GM12864 (cell line): ENCODE measurements at regions not wholly inside any gene's neighbourhood (a gene's known extent, or its start where the extent isn't known, plus 50 kb on each side); places are given as distances from the start of the nearest gene placed in this dataset.

Experiments
- DNase-seq: peaks from one replicate; pipeline ENCODE4 v3.0.0-alpha.2; 2011; ENCODE audit warnings: low read depth
- H3K4me3 ChIP-seq: 2 replicates; pipeline ENCODE4 v1.5.1; 2011; ENCODE audit warnings: mild to moderate bottlenecking, low read depth, low read length, control low read depth
- TF ChIP-seq, protein P1 (sequence below): IDR thresholded peaks from 2 replicates; pipeline ENCODE4 v1.5.1; 2011; ENCODE audit warnings: low read depth, mild to moderate bottlenecking, moderate library complexity, low read length, control low read depth, inconsistent platforms; ENCODE audit errors: missing control alignments

DNA sequence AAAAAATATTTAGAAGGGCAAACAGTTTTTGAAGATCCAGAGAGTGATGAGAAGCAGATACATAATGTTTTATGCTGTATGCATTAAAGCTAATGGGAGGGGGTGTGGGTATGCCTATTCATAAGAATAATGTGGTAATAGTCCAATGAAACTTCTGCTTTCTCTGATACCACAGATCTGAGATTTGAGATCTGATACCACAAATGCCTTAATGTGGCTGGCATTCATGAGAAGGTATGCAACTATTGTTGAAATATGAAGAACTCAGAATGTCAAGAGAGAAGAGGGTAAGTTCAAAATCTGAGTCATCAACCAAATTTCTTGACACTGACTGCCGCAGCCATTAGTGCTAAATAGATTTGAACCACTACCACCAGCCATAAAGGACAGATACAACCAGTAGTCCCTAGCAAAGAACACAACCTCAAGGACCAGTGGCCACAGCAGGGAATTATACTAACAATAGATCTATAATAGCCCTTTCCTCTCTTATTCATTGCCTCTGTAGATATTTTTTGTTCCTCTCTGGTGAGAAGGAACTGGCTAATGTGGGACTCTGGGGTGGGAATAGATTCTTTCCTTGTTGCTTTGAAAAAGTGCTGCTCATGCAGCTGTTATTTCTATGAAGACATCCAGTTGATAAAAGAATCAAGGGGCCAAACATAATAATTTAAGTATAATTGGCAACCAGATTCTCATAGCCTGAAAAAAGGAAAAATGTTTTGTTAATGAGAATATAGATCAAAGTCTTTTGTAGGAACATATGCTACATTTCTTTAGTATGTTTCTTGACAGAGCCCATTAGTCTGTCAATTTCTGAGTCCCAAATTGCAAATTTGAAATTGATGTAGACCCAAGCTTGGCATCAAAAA is 256.5 kb upstream of the ZNF608 start:
- TF ChIP-seq, protein P1, sequence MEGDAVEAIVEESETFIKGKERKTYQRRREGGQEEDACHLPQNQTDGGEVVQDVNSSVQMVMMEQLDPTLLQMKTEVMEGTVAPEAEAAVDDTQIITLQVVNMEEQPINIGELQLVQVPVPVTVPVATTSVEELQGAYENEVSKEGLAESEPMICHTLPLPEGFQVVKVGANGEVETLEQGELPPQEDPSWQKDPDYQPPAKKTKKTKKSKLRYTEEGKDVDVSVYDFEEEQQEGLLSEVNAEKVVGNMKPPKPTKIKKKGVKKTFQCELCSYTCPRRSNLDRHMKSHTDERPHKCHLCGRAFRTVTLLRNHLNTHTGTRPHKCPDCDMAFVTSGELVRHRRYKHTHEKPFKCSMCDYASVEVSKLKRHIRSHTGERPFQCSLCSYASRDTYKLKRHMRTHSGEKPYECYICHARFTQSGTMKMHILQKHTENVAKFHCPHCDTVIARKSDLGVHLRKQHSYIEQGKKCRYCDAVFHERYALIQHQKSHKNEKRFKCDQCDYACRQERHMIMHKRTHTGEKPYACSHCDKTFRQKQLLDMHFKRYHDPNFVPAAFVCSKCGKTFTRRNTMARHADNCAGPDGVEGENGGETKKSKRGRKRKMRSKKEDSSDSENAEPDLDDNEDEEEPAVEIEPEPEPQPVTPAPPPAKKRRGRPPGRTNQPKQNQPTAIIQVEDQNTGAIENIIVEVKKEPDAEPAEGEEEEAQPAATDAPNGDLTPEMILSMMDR = no peak
- H3K4me3 ChIP-seq = no peak overlapping the region
- DNase-seq = no peak

DNA sequence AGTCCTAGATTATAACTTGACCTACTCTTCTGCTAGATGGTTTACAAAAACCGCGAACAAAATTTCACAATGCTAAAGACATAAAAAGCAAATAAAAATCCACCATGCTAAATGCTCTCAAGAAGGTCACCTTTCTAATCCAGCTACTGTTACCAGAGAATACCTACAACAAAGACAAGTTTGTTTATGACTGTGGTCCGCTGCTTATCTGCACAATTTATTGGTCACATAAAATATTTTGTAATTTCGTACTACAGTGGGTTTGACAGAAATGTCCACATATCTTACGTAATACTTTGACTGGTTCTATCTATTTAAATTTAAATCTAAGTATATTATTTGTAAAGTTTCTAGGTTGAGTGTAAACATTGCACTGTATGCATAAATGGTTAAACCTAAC is 257.6 kb upstream of the ZNF608 start:
- DNase-seq = no peak
- TF ChIP-seq, protein P1 = no peak
- no peak overlapping the region for H3K4me3 ChIP-seq

DNA sequence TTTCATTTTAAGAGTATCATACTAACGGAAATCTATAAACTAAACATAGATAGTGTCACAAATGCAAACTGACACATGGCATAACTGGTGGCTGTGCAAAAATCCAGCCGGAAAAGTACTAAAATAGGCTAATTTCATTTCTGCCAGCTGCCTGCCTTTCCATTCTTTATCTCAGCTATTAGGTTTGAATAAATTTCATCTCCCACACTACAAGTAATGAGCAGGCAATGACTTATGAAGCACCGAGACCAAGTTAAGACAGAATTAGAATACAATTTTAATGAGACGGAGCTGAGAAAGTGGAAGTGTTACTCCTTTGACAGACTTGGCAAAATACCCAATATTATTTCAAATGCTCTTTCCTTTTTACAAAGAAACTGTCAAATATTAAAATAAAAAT is 258.8 kb upstream of the ZNF608 start:
- no peak overlapping the region for H3K4me3 ChIP-seq
- no peak for DNase-seq
- TF ChIP-seq, protein P1 = no peak

DNA sequence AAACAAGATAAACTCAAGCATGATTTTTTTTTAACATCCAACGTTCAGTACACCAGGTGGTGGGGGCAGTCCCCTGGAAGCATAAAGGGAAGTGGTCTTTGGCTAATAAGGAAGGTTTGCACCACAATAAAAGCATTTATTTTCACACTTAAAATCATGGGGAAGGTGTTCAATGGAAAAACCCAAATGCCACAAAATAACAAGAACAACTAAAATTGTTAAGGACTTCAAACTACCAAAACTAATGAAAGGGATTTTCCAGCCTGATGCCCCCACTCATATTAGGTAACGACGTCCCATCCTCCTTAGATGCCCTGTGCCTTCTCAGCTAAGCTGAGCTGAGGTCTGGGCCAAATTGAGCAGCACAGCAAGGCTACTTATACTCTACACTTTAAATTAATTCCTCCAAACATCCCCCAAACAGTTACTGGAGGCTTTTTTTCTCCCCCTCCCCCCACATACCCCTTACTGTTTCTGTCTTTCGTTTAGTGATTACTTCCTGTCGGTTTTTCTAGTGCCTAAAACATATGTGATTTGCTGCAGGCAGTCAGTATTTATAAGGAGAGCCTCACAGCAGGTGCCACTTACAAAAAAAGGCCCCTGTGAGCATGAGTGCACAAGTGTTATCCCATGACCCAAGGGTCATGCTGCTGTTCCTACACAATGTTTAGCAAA is 259.7 kb upstream of the ZNF608 start:
- DNase-seq = peak; percentile 57
- TF ChIP-seq, protein P1 = no peak
- peak overlapping the region; percentile 21; the same call in 1 of the 2 replicates for H3K4me3 ChIP-seq

DNA sequence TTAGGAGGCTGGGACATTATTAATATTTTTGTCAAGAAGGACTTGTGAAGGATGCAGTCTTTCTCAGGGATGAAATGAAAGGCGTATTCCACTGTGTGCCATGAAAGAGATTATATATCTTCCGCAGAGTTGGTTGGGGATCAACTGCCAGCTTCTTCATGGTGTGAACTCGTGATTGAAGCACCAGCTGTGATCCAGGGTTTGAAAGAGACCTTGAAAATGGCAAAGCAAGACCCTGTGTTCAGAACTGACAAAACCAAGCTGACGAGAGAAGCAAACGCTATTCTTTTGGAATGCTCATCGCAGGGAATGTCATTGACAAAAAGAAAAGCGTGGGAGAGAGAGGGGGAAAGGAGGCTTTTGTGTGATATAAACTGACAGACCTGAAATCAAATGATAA is 263.9 kb upstream of the ZNF608 start:
- no peak for DNase-seq
- TF ChIP-seq, protein P1 = no peak

DNA sequence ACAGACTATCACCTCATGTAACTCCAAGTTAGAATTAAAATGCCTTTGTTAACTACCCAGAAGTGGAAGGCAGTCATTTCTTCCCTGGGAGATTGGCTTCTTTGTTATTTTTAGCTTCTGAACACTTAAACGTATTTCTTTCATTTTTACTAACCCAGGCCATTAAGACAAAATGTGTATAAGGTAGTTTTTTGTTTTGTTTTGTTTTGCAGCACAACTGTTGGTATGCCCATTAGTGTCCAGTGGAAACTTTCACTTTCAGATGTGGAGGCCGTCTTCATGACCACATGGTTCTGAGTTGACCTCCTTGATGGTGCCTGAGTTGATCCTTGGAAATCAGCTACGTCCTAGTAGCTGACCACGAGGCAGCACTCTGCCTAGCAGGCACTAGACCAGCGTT is 264.6 kb upstream of the ZNF608 start:
- TF ChIP-seq, protein P1 = no peak
- H3K4me3 ChIP-seq = no peak overlapping the region
- peak; percentile 19 for DNase-seq

More for the DNA sequence above, 263.9 kb upstream of the ZNF608 start:
- no peak overlapping the region for H3K4me3 ChIP-seq

DNA sequence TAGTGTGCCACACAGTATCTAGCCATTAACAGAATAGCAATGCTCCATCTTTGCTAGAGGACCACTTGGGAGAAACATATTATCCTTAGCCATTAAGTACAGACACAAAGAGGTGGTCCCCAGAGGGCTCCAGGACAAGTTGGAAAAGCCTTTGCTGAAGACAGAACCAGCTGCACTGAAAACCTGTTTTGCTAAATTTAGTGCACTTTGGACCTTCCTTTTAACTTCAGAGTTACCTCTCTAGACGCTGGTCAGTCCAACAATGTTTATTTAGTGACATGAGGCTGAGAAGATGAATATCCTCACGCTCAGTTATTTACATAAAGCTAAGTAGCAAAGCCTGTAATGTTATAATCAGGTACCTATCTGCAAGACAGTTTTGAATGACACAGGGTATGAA is 265.0 kb upstream of the ZNF608 start:
- H3K4me3 ChIP-seq = no peak overlapping the region
- TF ChIP-seq, protein P1 = no peak
- no peak for DNase-seq
